Stimulated activated CD4-positive, alpha-beta T cell treated with anti-CD3 and anti-CD28 coated beads, Interleukin-15, amount 100 ng/mL, for 1 hour (primary cell): ENCODE measurements at regions not wholly inside any gene's neighbourhood (a gene's known extent, or its start where the extent isn't known, plus 50 kb on each side); places are given as distances from the start of the nearest gene placed in this dataset.
"Not testable (repeated sequence)": the region's sequence is repeated elsewhere in the genome, so short reads cannot be mapped to it uniquely, and the experiment has no call there.

ENCODE experiments used
- DNase-seq, 2 donors: peaks; one replicate each; pipeline ENCODE4 v3.0.0-alpha.2; 2020; ENCODE audit warnings: low read depth in 1 of 2, low spot score in 1 of 2

DNA sequence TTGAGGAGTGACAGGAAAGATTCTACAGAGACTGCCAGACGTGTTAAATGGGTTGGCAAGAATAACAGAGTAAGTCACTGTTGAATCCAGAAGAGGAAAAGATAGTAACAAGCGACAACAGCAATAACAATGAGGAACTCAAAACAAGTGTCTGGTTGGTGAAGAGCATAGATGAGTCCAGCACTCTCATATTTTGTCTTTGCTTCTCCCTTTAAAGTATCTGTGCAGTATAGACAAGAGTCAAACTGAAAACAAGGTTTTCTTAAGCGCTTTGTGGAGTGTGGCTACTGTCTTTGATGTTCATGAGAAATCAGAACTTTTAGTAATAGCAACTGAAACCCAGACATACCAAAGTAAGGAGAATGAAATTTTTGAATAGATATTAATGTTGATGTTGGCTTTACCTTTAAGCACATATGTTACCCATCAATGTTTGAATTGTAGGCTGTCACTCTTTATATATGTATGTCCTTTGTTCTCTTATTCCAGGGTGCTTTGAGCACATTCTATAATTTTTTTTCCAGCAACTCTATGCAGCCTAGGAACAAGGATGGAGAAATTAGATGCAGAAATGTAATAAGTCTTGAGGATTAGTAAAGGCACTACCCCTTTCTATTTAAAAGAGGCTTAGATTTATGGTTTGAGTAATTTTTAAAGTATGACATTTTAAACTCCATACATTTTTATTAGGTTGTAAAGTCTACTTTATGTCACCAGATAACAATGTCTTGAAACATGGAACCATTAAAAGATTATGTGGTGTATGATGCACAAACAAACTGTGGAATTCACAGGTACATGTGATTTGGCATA is 185.5 kb downstream of the NFKBIZ start:
- no peak for DNase-seq

- no peak for DNase-seq
Measured at GRCh38 chr3:102036017-102036416, 186.7 kb downstream of the NFKBIZ start.

DNA sequence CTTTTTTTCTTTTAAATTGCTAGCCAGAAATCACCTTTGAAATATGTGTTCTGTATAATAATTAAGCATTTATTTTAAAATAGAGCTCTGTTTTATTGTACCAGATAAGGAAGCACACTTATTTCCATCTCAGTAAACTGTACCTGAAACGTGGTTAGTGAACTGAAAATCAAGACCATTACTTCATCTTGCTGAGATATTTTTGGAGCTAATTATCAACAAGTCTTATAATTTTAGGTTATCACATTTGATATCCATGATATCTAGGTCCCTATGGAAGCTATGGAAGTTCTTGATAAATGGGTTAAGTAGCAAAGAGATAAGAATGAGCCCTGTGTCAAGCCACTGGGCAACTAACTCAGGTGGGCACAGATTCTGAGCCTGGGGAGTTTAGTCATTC is 187.2 kb downstream of the NFKBIZ start:
- no peak for DNase-seq

GRCh38 chr3:102037209-102037608 is 187.9 kb downstream of the NFKBIZ start:
- DNase-seq: no peak

GRCh38 chr3:102037791-102038190 is 188.5 kb downstream of the NFKBIZ start:
- DNase-seq: no peak

DNA sequence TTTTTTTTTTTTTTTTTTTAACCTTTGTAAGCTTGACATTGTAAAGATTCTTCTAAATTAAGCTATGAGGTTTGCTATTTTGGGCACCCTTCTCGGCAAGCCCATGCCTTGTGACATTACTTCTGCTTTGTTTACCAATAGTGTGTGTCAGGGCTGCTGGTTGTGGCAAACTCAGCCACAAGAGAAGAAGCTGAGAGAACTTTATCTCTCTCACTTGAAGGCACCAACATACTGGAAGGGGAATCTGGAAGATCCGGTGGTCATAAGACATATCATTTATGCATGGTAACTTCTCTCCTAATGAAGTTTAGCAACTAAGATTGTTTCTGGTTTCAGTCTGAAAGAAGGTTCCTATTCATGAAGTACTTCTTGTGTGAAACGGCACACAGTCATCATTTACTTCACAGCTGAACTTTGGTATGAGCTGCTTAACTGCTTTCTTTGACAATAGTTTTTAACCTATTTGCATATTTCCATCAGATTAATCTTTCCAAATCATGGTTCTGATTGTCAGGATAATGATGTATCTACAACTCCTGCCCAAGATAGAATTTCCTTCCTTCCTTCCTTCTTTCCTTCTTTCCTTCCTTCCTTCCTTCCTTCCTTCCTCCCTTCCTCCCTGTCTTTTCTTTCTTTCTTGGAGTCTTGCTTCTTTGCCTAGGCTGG is 189.3 kb downstream of the NFKBIZ start:
- DNase-seq: no peak

- not testable (repeated sequence) for DNase-seq
Measured at GRCh38 chr3:102040144-102040543, 190.8 kb downstream of the NFKBIZ start.

DNA sequence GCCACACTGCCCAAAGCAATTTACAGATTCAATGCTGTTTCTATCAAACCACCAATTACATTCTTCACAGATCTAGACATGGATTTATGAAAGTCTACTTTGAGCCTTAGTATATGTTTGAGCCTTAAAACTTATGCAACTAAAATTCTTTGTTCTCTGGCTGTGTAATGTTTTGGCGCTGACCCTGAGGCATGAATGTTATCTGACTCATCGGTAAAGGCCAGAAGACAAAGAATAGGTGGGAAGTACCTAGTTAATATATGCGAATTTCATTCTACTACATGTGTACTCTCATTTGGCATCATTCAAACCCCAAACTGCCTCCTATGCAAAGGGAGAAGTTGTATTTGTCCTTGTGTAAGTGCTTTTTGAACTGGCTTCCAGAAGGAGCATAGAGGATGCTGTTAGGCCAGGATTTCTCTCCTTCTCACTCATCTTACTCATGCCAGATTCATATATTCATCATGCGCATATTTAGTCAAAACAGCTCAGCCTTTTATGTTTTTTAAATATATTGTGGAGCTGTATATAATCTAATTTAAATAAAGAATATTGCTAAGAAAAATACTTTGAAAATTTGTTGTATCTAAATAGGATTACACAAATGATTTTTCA is 204.2 kb downstream of the NFKBIZ start:
- no peak for DNase-seq

DNA sequence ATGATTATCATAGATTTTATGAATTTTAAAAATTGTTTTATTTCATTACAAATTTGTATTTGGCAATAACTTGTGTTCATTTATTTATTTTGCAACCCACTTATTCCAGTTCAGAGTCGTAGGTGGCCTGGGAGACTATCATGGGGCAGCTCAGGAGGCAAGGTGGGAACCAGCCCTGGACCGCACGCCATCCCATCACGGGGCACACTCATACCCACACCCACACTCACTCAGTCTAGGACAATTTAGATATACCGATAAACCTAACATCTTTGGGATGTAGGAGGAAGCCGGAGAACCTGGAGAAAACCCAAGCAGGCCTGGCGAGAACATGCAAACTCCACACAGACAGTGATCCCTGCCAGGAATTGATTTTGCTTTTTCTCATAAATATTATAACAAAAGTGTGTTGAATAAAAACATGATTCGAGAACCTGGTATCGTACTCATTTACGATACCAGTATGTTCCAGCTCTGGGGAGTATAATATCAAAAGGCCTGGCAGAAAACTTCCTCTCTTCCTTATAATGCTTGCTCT is 205.3 kb downstream of the NFKBIZ start:
- no peak for DNase-seq

DNA sequence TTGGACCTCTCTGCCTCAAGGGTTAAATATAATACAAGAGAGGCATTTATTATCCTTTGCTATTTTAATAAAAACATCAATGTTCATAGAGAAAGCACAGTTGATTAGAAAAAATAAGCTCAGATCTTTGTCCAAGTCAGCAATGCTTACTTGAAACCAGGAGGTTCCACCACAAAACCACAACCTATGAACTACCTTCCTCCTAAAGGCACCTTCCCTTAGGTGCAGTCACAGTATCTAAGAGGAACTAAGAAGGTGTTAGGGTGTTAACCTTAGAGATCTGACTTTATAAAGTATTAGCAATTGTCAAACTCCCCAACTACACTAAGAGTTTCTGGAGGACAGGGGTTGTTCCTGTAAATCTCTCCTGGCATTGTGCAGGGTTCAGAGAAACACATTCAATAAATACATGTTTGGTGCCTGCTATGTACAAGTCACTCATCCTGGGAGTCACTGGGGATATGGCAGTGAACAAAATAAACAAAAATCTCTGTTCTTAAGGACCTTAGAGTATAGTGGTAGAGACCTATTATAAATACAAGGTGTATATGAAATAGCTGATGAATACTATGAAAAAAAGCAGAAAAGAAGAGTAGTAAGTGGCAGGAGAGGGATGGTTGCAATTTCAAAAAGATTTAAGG is 208.6 kb downstream of the NFKBIZ start:
- no peak for DNase-seq

- no peak for DNase-seq
Measured at GRCh38 chr3:102059145-102059943, 210.0 kb downstream of the NFKBIZ start.

GRCh38 chr3:102060814-102061213 is 211.5 kb downstream of the NFKBIZ start:
- DNase-seq: no peak

- DNase-seq: no peak
Measured at GRCh38 chr3:102063572-102063971, 214.3 kb downstream of the NFKBIZ start.

GRCh38 chr3:102066470-102066869 is 217.2 kb downstream of the NFKBIZ start:
- no peak for DNase-seq

DNA sequence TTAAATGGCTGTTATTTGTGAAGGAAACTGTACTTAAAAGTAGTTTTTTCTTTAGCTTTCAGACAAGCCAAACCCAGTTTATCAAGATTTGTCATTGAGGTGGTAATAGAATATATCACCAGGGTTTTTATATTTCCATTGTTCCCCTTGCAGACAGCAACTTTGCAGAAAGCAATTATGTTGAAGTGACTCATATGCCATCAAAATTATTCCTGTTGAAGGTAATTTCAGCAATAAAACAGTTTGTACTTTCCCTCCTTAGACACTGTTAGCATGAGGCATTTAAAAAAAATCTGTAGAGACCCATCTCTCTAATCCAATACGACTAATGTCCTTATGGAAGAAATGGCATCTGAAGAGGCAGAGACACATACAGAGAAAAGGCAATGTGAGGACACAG is 219.0 kb downstream of the NFKBIZ start:
- no peak for DNase-seq

GRCh38 chr3:102068736-102069135 is 219.4 kb downstream of the NFKBIZ start:
- no peak for DNase-seq

GRCh38 chr3:102069211-102069662 is 219.9 kb downstream of the NFKBIZ start:
- no peak for DNase-seq

GRCh38 chr3:102074946-102075345 is 225.6 kb downstream of the NFKBIZ start:
- DNase-seq: no peak

- DNase-seq: no peak
Measured at GRCh38 chr3:102078401-102078800, 229.1 kb downstream of the NFKBIZ start.
